WTC11 (cell line): ENCODE measurements at regions not wholly inside any gene's neighbourhood (a gene's known extent, or its start where the extent isn't known, plus 50 kb on each side); places are given as distances from the start of the nearest gene placed in this dataset.

Experiments used
- ATAC-seq: fragments of 200-7000 bp; cut with Tn5 transposase; 2 replicates; pipeline ENCODE4 v1.10.0; 2021; ENCODE audit warnings: mild to moderate bottlenecking, moderate library complexity
- CTCF ChIA-PET: fragments of 300-600 bp; sonication (Branson Sonifier 250); formaldehyde crosslinking; loops from one replicate; lab custom pipeline; 2021; ENCODE audit warnings: antibody characterized with exemption; lab: Charles Lee
- POLR2A ChIA-PET: fragments of 350-600 bp; sonication (Branson Sonifier 250); formaldehyde crosslinking; loops from one replicate; lab custom pipeline; 2021; ENCODE audit warnings: antibody characterized with exemption; lab: Charles Lee
- DNase-seq: peaks from one replicate; pipeline ENCODE4 v3.0.0; 2021; ENCODE audit warnings: low spot score
- H3K27ac Mint-ChIP-seq: 2 replicates; pipeline ENCODE4 v1.8.0; 2021; ENCODE audit warnings: mixed read lengths
- H3K27me3 Mint-ChIP-seq: 2 replicates; pipeline ENCODE4 v1.8.0; 2021; ENCODE audit warnings: low read depth, mild to moderate bottlenecking, moderate library complexity, mixed read lengths
- H3K36me3 Mint-ChIP-seq: 2 replicates; pipeline ENCODE4 v1.8.0; 2021; ENCODE audit warnings: mixed read lengths
- H3K4me1 Mint-ChIP-seq: 2 replicates; pipeline ENCODE4 v1.8.0; 2022; ENCODE audit warnings: mixed read lengths
- H3K4me3 Mint-ChIP-seq: 2 replicates; pipeline ENCODE4 v1.8.0; 2021; ENCODE audit warnings: mild to moderate bottlenecking, moderate library complexity, mixed read lengths
- H3K9me3 Mint-ChIP-seq: 2 replicates; pipeline ENCODE4 v1.8.0; 2021; ENCODE audit warnings: mixed read lengths
- AFF4 ChIP-seq: sonication (generic); formaldehyde crosslinking; IDR thresholded peaks from 2 replicates; pipeline ENCODE4 v1.8.1; 2023; ENCODE audit warnings: mild to moderate bottlenecking, missing genetic modification reagents, borderline replicate concordance
- ATF3 ChIP-seq: sonication (generic); formaldehyde crosslinking; conservative IDR thresholded peaks from 2 replicates; pipeline ENCODE4 v1.8.1; 2022; ENCODE audit warnings: mild to moderate bottlenecking, missing genetic modification reagents
- CREB1 ChIP-seq: sonication (generic); formaldehyde crosslinking; IDR thresholded peaks from 2 replicates; pipeline ENCODE4 v1.8.0; 2023; ENCODE audit warnings: mild to moderate bottlenecking, missing genetic modification reagents
- ERG ChIP-seq: fragments of 250-450 bp; sonication (Bioruptor Pico); IDR thresholded peaks from 2 replicates; pipeline ENCODE4 v1.8.0; 2021; ENCODE audit warnings: mild to moderate bottlenecking
- GTF2I ChIP-seq: fragments of 250-450 bp; sonication (Bioruptor Pico); conservative IDR thresholded peaks from 2 replicates; pipeline ENCODE4 v1.4.0; 2021; ENCODE audit warnings: mild to moderate bottlenecking
- HMGA2 ChIP-seq: fragments of 250-450 bp; sonication (Bioruptor Pico); IDR thresholded peaks from 2 replicates; pipeline ENCODE4 v1.4.0; 2021; ENCODE audit warnings: mild to moderate bottlenecking, moderate library complexity
- IRF1 ChIP-seq: sonication (generic); formaldehyde crosslinking; IDR thresholded peaks from 2 replicates; pipeline ENCODE4 v1.8.0; 2023; ENCODE audit warnings: missing genetic modification reagents
- JAZF1 ChIP-seq: fragments of 250-450 bp; sonication (Bioruptor Pico); IDR thresholded peaks from 2 replicates; pipeline ENCODE4 v1.9.0; 2021; ENCODE audit warnings: moderate library complexity, mild to moderate bottlenecking, inconsistent platforms
- MLX ChIP-seq: sonication (generic); formaldehyde crosslinking; IDR thresholded peaks from 2 replicates; pipeline ENCODE4 v1.8.1; 2023; ENCODE audit warnings: mild to moderate bottlenecking, missing genetic modification reagents, moderate library complexity
- MYBL2 ChIP-seq: sonication (generic); formaldehyde crosslinking; IDR thresholded peaks from 2 replicates; pipeline ENCODE4 v1.8.1; 2023; ENCODE audit warnings: mild to moderate bottlenecking, moderate library complexity, missing genetic modification reagents
- NFYB ChIP-seq: sonication (generic); formaldehyde crosslinking; conservative IDR thresholded peaks from 2 replicates; pipeline ENCODE4 v1.8.0; 2022; ENCODE audit warnings: low read depth, missing genetic modification reagents
- ZBTB43 ChIP-seq: sonication (generic); formaldehyde crosslinking; IDR thresholded peaks from 2 replicates; pipeline ENCODE4 v1.8.1; 2023; ENCODE audit warnings: mild to moderate bottlenecking, missing genetic modification reagents
- ZNF121 ChIP-seq: sonication (generic); formaldehyde crosslinking; IDR thresholded peaks from 2 replicates; pipeline ENCODE4 v1.8.0; 2023; ENCODE audit warnings: missing genetic modification reagents
- ZNF138 ChIP-seq: sonication (generic); formaldehyde crosslinking; conservative IDR thresholded peaks from 2 replicates; pipeline ENCODE4 v1.8.1; 2022; ENCODE audit warnings: mild to moderate bottlenecking, moderate library complexity, missing genetic modification reagents
- ZNF263 ChIP-seq: sonication (generic); formaldehyde crosslinking; IDR thresholded peaks from 2 replicates; pipeline ENCODE4 v1.8.1; 2022; ENCODE audit warnings: low read depth, mild to moderate bottlenecking, moderate library complexity, missing genetic modification reagents
- ZNF281 ChIP-seq: sonication (generic); formaldehyde crosslinking; IDR thresholded peaks from 2 replicates; pipeline ENCODE4 v1.8.0; 2023; ENCODE audit warnings: mild to moderate bottlenecking, missing genetic modification reagents
- ZNF671 ChIP-seq: fragments of 250-450 bp; sonication (Bioruptor Pico); IDR thresholded peaks from 2 replicates; pipeline ENCODE4 v1.8.0; 2021; ENCODE audit warnings: mild to moderate bottlenecking

GRCh38 chr2:66885775-66886383 is 451.0 kb downstream of the MEIS1 start:
- ATAC-seq (no peak), DNase-seq (no peak)
- no peaks in the 10 kb centered on the region for H3K36me3 Mint-ChIP-seq
- H3K27me3 Mint-ChIP-seq = no peaks in the 10 kb centered on the region; the same call in 1 of the 2 replicates
- H3K4me3 Mint-ChIP-seq = no peak overlapping the region
- no peaks in the 10 kb centered on the region for H3K4me1 Mint-ChIP-seq
- POLR2A ChIA-PET = no interaction called here
- no peak overlapping the region for H3K27ac Mint-ChIP-seq
- peaks cover 22% of the 10 kb centered on the region for H3K9me3 Mint-ChIP-seq
- TF ChIP-seq MYBL2 (CRISPR knock-in tag) = no peak
- no peak for TF ChIP-seq CREB1 (CRISPR knock-in tag)
- no peak for TF ChIP-seq GTF2I (CRISPR knock-in tag)
- TF ChIP-seq MLX = no peak
- no peak for TF ChIP-seq ZBTB43 (CRISPR knock-in tag)
- no peak for TF ChIP-seq NFYB (CRISPR knock-in tag)
- TF ChIP-seq ERG = no peak
- TF ChIP-seq JAZF1 (CRISPR knock-in tag) = no peak
- no peak for TF ChIP-seq ZNF138 (CRISPR knock-in tag)
- no peak for TF ChIP-seq ATF3
- TF ChIP-seq HMGA2 (CRISPR knock-in tag) = no peak
- no peak for TF ChIP-seq ZNF281 (CRISPR knock-in tag)
- TF ChIP-seq IRF1 = no peak
- no peak for TF ChIP-seq AFF4 (CRISPR knock-in tag)
- TF ChIP-seq ZNF263 (CRISPR knock-in tag) = no peak
- no peak for TF ChIP-seq ZNF671
- no peak for TF ChIP-seq ZNF121 (CRISPR knock-in tag)
- CTCF ChIA-PET = no interaction called here
